Kidney epithelial cell (primary cell): ENCODE measurements at regions not wholly inside any gene's neighbourhood (a gene's known extent, or its start where the extent isn't known, plus 50 kb on each side); places are given as distances from the start of the nearest gene placed in this dataset.
"Not testable (repeated sequence)": the region's sequence is repeated elsewhere in the genome, so short reads cannot be mapped to it uniquely, and the experiment has no call there.

Experiments used
- DNase-seq: peaks from one replicate; pipeline ENCODE4 v3.0.0-alpha.2; 2010; ENCODE audit warnings: low read depth
- H3K27me3 ChIP-seq: 2 replicates; pipeline ENCODE4 v1.6.0; 2011; ENCODE audit warnings: low read length; ENCODE audit not compliant: control insufficient read depth, insufficient read depth
- H3K36me3 ChIP-seq: 2 replicates; pipeline ENCODE4 v1.5.1; 2011; ENCODE audit warnings: low read length; ENCODE audit not compliant: control insufficient read depth, insufficient read depth
- H3K4me3 ChIP-seq: 2 replicates; pipeline ENCODE4 v1.5.1; 2011; ENCODE audit warnings: low read depth, mild to moderate bottlenecking, control low read depth, low read length

DNA sequence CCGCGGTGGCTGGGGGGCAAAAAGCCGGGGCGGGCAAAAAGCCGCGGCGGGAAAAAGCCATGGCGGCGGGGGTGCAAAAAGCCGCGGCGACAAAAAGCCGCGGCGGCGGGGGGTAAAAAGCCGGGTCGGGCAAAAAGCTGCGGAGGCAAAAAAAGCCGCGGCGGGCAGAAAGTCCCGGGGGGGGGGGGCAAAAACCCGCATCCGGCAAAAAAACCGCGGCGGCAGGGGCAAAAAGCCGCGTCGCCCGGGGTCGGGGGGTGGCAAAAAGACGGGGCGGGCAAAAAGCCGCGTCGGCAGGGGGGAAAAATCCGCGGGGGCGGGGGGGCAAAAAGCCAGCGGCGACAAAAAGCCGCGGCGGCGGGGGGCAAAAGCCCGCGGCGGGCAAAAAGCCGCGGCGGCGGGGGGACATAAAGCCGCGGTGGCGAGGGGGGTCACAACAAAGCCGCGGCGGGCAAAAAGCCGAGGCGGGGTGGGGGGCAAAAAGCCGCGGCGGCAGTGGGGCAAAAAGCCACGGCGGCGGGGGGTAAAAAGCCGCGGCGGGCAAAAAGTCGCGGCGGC is 1634.4 kb downstream of the RPIA start:
- not testable (repeated sequence) for H3K36me3 ChIP-seq, H3K4me3 ChIP-seq, DNase-seq
- H3K27me3 ChIP-seq = peaks cover 11% of the 10 kb centered on the region

DNA sequence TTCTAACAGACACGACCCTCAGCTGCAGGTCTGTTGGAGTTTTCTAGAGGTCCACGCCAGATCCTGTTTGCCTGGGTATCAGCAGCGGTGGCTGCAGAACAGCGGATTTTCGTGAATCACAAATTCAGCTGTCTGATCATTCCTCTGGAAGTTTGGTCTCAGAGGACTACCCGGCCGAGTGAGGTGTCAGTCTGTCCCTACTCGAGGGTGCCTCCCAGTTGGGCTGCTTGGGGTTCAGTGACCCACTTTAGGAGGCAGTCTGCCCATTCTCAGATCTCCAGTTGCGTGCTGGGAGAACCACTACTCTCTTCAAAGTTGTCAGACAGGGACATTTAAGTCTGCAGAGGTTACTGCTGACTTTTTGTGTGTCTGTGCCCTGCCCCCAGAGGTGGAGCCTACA is 1664.1 kb downstream of the RPIA start:
- not testable (repeated sequence) for DNase-seq, H3K27me3 ChIP-seq, H3K4me3 ChIP-seq, H3K36me3 ChIP-seq

DNA sequence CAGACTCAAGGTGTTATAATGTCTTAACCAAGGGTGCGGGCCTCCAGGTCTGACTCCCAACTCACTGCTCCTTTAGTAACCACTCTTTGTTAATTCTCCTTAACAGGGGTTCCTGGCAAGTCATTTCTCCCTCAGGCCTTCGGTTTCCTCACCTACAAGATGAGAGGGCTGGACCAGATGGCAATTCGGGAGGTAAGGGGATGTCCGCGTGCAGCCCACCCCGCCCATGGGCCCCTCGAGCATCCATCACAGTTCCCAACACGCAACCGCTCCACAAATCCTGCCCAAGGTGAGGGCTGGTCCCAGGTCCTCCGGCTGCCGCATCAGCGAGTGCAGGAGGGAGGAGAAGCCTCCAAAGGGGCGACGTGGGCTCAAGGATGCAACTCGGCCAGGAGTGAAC is 1667.9 kb downstream of the RPIA start:
- not testable (repeated sequence) for H3K36me3 ChIP-seq, H3K27me3 ChIP-seq, DNase-seq, H3K4me3 ChIP-seq

DNA sequence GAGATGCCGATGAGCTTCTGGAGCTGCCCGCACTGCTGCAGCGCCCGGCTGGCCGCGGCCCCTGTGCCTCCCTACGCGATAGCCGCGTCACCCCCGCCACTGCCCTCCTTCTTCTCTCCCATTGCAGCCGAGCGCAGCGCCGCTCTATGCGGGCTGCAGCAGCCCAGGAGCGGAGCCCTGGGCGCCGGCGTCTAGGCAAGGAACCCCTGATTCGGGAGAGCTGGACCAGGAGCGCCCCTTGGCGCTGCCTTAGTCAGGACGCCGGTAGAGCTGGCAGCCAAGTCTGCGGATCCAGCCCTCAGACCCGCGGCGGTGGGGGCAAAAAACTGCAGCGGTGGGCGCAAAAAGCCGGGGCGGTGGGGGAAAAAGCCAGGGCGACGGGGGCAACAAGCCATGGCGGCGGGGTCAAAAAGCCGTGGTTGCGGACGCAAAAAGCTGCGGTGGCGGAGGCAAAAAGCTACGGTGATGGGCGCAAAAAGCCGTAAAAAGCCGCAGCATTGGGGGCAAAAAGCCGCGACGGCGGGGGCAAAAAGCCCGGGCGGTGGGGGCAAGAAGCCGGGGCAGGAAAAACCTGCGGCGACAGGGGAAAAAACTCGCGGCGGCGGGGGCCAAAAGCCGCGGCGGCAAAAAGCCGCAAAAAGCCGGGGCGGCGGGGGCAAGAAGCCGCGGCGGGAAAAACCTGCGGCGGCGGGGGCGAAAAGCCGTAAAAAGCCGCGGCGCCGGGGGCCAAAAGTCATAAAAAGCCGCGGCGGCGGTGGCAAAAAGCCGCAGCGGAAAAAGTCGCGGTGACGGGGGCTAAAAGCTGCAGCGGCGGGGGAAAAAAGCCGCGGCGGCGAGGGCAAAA is 1668.6 kb downstream of the RPIA start:
- not testable (repeated sequence) for H3K4me3 ChIP-seq, H3K36me3 ChIP-seq, DNase-seq, H3K27me3 ChIP-seq

DNA sequence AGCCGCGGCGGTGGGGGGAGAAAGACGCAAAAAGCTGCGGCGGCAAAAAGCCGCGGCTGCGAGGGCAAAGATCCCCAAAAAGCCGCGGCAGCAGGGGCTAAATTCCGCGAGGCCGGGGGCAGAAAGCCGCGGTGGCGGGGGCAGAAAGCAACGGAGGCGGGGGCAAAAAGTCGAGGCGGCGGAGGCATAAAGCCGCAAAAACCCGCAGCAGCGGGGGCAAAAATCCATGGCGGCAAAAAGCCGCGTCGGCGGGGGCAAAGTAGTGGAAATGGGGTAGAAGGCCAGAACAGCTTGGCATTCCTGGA is 1669.2 kb downstream of the RPIA start:
- not testable (repeated sequence) for H3K4me3 ChIP-seq, DNase-seq, H3K36me3 ChIP-seq, H3K27me3 ChIP-seq
